D341Med (cell line): ENCODE measurements at regions not wholly inside any gene's neighbourhood (a gene's known extent, or its start where the extent isn't known, plus 50 kb on each side); places are given as distances from the start of the nearest gene placed in this dataset.

Experiments
- DNase-seq: peaks from one replicate; pipeline ENCODE4 v3.0.0; 2012; ENCODE audit warnings: low spot score

DNA sequence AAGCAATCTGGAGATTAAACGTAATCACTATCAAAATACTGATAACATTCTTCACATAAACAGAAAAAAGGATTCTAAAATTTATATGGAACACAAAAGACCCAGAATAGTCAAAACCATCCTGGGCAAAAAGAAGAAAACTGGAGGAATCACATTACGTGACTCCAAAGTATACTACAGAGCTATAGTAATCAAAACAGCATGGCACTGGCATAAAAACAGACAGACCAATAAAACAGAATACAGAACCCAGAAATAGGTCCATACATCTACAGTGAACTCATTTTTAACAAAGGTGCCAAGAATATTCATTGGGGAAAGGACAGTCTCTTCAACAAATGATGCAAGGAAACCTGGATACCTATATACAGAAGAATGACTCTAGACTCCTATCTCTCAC lies 621.9 kb upstream of the CCDC54 start:
- DNase-seq, result no peak

DNA sequence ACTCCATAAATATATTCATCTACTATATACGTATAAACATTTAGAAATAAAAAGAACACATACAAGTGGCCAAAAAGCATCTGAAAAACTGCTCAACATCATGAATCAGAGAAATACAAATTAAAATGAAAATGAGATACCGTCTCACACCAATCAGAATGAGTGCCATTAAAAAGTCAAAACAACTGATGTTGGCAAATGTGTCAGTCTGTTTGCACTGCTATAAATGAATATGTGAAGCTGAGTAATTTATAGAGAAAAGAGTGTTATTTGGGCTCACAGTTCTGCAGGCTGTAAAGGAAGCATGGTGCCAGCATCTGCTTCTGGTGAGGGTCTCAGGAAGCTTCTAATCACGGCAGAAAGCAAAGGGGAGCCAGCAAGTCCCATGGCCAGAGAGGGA lies 620.3 kb upstream of the CCDC54 start:
- no peak for DNase-seq

DNA sequence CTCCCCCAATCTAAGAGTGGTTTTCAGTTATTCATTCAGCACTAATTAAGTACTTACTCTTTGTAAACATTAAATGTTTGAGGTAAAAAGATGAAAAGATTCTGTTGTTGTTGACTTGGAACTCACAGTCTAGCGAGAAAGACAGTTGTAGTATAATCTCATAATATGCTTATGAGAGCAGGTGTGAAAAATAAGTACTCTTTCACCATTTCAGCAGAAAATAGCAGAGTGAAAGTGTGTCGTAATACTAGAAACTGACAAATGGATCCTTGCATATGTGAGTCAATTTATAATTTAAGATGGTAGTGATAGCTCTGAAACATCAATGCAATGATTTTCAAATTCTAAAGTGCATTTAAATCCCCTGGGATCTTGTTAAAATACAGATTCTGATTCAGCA lies 618.8 kb upstream of the CCDC54 start:
- DNase-seq, result no peak

DNA sequence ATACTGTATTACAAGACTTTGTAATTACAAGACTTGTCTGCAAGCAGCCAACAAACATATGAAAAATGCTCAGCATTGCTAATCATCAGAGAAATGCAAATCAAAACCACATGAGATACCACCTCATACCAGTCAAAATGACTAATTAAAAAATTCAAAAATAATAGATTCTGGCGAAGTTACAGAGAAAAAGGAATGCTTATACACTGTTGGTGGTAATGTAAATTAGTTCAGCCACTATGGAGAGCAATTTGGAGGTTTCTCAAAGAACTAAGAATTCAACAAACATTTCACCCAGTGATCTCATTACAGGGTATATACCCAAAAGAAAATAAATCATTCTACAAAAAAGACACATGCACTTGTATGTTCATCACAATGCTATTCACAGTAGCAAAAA lies 617.5 kb upstream of the CCDC54 start:
- no peak for DNase-seq

DNA sequence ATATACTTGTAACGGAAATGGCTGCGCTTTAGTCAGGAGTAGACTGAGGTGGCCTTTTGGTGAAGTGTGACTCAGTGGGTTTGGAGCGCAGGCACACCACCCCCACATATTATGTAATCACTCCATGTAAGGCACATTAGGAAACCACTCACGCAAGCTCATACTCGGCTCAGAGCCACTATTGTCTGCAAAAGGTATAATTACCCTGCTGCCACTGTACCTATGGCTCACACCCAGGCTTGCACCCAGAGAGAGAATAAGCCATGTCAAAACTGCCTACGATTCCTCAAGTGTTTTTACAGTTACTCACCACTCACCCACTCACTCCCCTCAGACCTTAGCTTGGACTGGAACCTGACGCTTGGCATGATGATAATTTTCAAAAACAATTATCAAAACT lies 611.9 kb upstream of the CCDC54 start:
- no peak for DNase-seq

DNA sequence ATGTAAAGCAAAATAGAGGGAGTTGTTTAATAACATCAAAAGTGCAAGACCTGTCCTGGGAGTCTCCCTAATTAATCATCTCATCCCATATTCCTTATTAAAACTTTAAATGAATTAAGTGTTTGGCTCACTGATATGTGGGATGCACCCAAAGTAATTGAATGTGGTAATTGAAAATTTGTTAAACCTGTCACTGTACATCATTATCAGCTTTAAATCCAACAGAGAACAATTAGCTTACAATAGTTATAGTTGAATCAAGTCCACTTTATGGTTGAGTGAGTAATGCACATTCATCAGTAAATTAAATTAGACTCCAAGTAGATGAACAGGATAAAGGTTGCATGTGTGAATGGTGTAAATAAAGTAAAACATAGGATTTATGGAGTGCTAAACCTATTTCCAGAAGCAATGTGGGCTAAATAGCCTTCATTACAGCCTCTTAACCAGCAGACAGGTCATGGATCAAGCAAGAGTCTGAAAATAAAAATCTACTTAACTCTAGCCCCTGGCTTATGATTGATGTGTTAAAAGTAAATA lies 608.2 kb upstream of the CCDC54 start:
- no peak for DNase-seq

DNA sequence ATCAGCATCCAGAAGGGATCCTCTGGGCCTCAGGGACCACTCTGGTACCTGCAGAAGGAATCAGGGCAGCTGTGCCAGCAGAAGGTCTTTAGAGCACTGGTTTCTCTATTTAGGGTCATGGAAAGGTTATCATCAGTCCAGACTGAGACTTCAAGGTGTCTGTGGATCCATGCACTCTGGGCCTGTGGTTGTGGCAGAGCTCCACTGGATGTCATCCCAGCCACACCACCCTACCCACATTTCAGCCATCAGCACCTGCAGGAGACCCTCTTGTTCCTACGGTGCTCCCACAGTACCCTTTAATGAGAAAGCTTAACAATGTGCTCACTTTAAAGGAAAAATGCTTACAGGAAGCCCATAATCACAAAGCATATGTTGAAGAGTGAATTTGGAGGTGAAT lies 603.4 kb upstream of the CCDC54 start:
- DNase-seq, result no peak

DNA sequence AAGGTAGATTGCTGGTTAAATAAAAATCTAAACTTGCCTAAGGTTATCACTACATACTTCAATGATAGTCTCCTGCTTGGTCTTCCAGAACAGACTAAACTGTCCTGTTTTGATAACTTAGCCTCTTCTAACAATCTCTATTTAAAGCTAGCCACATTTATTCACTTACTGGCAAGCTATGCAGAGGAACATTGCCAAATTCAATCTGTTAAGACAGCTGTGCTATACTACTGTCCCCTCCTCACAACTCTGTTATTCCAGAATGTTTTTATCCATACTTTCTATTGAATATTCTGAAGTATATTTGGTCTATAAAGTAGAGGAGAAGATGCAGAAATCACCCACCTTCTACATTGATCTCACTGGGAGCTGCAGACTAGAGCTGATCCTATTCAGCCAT lies 594.0 kb upstream of the CCDC54 start:
- DNase-seq, result no peak

DNA sequence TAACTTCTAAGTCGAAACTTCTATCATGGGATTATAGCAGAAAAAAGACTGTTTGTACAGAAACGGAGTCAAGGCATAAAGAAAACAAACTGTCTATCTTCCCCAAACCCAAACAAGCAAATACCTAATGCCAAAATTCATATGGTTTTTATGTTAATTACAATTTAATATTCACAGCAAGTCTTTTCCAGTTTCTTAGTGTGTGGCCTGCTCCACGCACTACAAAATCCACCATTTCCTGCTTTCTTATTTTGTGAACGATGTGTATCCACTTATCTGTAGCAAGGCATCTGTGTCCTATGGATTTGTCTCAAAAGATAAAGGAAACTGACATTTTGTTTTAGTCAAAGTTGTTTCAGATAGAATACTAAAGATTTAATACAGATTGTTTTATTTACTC lies 588.0 kb upstream of the CCDC54 start:
- DNase-seq, result no peak

DNA sequence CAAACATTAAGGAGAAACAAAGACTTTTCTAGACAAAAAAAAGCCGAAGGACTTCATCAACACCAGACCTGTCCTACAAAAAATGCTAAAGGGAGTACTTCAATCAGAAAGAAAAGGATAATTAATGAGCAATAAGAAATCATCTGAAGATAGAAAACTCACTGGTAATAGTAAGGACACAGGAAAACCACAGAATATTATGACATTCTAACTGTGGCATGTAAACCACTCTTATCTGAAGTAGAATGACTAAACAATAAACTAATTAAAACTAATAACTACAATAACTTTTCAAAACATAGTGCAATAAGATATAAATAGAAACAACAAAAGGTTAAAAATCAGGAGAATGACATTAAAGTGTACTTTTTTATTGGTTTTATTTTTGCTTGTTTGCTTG lies 584.5 kb upstream of the CCDC54 start:
- no peak for DNase-seq

DNA sequence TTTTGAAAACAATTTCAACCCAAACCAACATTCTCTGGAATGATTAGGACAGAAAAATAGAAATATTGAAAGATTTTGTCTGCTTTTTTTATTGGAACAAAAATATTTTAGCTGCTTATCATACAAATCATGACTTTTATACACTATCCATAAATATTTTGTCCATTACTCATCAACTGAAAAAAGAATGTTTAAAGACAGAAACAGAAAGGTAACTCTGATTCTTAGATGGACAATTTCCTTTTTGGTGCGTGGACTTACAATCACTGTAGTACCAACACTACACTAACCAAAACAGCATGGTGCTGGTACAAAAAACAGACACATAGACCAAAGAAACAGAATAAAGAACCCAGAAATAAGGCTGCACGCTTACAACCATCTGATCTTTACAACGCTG lies 582.8 kb upstream of the CCDC54 start:
- DNase-seq, result no peak

DNA sequence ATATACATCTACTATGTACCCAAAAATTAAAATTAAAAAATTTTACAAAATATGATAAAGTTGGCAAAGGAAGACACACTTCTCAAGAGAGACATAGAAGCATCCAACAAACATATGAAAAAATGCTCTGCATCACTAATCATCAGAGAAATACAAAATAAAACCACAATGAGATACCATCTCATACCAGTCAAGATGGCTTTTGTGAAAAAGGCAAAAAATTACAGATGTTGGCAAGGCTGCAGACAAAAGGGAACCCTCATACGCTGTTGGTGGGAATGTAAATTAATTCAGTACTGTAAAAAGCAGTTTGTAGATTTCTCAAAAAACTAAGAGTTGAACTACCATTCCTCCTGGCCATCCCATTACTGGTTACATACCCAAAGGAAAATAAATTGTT lies 581.7 kb upstream of the CCDC54 start:
- DNase-seq, result no peak

DNA sequence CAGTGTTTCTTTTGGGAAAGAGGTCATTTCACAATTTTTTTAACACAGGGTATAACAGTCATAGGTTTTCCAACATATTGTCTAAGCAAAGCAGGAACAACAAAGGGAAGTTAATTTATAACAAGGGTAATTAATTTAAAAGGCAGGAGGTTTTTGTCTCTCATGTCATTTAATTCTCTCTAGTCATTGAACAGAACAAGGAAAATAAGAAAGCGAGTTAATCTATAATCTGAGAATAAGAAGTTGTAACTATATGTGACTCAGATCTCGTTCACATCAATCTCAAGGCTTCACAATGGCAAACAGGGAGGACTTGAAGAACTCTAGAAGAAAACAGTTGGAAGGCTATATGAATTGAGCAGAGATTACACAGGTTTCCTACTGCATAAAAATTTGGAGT lies 579.8 kb upstream of the CCDC54 start:
- no peak for DNase-seq

DNA sequence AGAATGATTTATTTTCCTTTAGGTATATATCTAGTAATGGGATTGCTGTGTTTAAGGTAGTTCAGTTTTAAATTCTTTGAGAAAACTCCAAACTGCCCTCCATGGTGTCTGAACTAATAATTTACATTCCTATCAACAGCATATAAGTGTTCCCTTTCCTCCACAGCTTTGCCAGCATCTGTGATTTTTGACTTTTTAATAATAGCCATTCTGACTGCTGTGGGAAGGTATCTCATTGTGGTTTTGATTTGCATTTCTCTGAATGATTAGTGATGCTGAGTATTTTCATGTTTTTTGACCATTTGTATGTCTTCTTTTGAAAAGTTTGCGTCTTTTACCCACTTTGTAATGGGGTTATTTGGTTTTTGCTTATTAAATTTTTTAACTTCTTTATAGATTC lies 571.6 kb upstream of the CCDC54 start:
- DNase-seq, result no peak

DNA sequence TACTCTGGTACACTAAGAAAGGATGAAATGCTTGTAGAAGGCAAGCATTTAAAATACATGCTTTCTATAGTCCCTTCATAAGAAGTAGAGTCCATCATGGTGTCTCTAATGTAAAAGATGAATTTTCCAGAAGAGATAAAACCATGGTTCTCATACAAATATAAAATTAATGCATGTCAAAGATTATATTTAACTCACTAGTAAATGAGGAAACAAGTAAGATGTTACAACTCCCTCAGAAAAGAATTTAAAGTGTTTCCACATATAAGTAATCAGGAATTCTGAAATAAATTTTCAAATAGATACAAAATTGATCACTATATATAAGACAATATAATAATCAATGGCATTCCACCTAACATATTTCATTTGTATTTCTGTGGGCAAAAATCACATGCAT lies 570.3 kb upstream of the CCDC54 start:
- DNase-seq, result no peak

DNA sequence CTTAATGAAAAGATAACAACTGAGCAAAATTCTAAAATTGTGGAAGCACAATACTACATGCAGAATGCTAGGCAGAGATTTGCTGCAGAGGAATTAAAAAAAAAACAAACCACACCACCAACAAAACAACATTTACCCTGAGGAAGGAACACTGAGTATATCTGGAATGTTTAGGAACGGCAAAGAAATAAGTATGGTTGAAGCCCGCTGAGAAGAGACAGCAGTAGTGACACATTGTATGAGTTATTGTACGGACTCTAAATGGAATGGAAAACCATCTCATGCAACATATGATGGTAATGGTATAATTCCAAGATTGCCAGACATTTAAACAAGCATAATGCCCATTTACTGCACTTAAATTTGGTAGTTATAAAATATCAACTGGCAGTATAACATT lies 568.2 kb upstream of the CCDC54 start:
- no peak for DNase-seq

DNA sequence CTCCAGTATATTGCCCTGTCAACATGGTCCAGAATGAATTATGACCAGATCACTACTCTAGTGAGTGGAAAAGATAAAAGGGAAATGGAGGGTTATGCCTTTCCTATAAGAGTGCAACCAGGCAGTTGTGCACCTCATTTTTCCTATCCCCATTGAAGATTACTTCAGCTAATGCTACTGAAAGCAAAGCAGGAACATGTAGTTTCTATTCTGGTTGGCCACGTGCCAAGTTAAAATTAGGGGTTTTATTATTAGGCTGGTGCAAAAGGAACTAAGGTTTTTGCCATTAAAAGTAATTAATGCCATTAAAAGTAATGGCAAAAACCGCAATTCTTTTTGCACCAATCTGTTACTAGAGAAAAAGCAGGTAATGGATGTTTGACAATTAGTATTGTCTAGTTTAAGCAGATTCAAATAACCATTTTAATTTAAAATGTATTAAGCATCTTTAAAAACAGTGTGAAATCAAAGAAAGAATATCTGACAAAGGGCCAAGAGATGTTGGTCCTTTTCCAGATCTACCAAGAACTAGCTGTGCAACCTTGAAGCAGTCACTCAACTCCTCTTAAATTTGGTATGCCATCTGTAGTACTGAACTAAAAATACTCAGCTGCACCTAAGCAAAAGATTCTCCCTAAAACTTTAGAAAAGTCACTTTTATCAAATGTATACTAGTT lies 567.5 kb upstream of the CCDC54 start:
- no peak for DNase-seq

DNA sequence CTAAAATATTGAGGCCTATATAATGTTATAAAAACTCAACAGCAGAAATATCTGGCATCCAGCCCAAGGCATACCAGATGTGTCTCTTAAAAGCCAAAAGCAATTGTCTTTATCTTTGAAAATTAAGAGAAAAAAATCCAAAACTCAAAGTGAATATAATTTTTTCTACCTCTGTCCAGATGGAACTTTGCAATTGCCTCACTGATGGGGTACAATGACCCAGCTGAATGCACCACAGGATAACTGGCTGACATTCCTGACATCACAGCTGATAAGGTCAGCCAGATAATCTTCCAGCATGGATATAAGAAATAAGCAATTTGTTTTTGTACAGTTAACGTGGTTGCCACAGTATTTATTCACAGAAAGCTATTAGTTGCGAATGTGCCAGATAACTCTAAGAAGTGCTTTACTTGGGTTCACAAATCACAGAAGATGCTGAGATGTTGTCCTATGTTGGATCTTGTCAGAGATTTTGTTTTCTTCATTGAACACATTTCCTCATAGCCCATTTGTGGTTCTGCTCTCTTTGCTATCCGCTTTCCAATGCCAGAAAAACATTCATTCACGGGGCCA lies 566.9 kb upstream of the CCDC54 start:
- no peak for DNase-seq

DNA sequence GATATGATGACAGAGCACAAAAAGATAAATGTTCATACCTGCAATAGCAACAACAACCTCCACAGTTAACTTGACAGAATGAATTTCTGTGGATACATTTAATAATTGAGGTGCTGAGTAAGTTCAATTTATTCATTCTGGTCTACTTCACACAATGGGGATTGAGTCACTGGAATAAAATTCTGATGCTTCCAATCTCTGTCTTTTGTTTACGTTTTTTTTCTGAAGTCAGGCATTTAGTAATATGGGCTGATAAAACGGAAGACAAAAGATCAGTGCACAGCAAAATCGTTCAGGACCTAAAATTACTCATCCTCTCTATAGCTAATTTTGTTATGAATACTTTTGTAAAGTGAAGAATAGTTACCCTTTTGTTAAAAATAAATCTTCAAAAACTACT lies 565.9 kb upstream of the CCDC54 start:
- DNase-seq, result no peak

DNA sequence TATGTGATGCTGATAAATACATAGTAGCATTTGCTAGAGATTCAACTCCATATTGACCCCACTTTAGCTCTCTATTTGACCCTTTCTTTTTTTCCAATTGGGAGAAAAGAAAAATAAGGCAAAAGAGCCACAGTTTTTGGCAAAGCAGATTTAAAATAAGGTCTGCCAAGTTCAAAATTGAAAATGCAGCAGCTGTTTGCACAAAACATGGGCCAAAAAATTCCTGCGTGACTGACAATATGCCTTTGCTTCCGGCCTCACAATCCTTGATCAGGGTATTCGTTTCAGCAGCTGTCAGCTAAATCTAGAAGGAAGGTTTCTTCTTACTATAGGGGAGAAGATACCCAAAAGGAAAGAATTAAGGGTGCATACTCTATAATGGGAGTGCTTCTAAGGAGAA lies 563.5 kb upstream of the CCDC54 start:
- no peak for DNase-seq

DNA sequence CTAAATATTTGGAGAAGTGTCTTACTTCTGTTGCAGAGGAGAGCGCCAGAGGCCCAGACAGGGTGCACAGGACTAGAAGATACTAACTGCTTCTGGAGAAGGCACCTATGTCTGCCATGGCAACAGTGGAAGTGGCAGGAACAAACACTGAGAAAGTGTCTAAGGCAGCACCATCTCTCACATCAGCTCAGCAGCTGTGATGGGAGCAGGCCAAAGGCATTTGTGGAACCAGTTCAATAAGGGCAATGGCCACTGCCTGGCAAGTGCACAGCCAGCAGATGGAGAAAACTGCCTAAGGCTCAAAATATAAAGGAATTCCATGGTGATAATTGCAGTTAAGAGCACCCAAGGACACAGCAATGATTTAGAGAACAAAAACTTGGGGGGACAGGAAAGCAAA lies 563.0 kb upstream of the CCDC54 start:
- no peak for DNase-seq

DNA sequence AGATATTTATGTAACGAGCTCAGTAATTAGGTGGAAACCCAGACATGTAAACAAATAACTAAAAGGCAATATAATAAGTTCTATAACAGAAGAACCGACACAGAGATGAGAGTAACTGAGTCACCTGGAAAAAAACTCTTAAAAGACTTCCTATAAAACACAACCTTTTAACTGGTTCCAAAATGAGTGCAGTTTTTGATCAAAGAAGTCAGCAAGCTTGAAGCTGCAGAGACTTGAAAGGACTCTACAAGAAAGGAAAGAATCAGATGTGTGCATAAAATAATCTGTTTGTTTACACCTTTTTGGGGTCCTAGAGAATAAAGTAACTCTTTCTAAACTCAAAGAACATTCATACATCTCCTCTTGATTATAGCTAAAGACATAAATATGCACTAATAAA lies 560.4 kb upstream of the CCDC54 start:
- no peak for DNase-seq

DNA sequence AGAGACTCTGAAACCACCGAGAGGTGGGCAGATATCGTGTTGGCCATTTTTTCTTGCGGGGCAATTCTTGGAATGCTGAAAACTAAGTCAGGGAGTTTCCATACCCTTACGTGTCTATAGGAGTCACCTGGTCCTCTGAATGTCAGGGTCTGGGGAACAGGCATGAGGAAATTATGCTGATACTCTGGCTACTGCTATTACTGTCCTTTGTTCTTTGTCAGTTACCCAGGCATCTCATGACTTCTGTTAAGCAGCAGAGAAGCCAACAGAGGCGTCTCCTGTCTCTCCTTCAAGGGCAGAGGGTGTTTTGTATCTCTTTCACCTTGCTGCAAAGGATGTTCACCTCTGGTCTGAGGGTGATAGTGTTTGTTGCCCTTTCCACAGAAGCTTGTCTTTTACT lies 559.5 kb upstream of the CCDC54 start:
- DNase-seq, result no peak

DNA sequence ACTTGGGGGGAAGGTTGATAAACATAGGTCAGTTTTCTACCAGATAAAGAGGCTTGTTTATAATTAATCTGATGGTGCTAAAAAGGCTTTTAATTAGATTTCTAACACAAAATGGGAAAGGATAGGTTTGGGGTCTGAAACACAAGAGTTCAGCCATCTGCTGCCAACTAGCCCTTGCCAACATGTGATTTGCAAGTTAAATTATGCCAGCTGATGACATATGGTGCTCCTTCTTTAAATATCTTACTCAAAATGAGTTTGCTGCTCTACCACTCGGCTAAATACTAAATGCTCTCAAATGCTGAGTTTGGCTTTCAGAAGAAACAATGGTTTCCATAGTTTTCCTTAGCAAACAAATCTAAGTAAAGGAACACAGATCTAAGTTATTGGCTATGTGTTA lies 557.8 kb upstream of the CCDC54 start:
- DNase-seq, result peak; percentile 49
